HFFc6 (cell line): ENCODE measurements at regions not wholly inside any gene's neighbourhood (a gene's known extent, or its start where the extent isn't known, plus 50 kb on each side); places are given as distances from the start of the nearest gene placed in this dataset.

Experiments used
- DNase-seq: peaks from one replicate; pipeline ENCODE4 v3.0.0-alpha.2; 2018
- H3K27ac Mint-ChIP-seq: 2 replicates; pipeline ENCODE4 v1.8.0; 2020; ENCODE audit warnings: mild to moderate bottlenecking, mixed read lengths
- H3K27me3 Mint-ChIP-seq: 2 replicates; pipeline ENCODE4 v1.8.0; 2021; ENCODE audit warnings: mild to moderate bottlenecking, moderate library complexity, mixed read lengths; ENCODE audit not compliant: insufficient read depth
- H3K36me3 Mint-ChIP-seq: 2 replicates; pipeline ENCODE4 v1.8.0; 2021; ENCODE audit warnings: low read depth, mixed read lengths
- H3K4me1 Mint-ChIP-seq: 2 replicates; pipeline ENCODE4 v1.8.0; 2020; ENCODE audit warnings: low read depth, mixed read lengths
- H3K4me3 Mint-ChIP-seq: 2 replicates; pipeline ENCODE4 v1.8.0; 2020; ENCODE audit warnings: mild to moderate bottlenecking, moderate library complexity, mixed read lengths
- H3K9me3 Mint-ChIP-seq: 2 replicates; pipeline ENCODE4 v1.8.0; 2020; ENCODE audit warnings: mild to moderate bottlenecking, mixed read lengths
- CTCF ChIP-seq: fragments of 200-600 bp; sonication (generic); IDR thresholded peaks from 2 replicates; pipeline ENCODE4 v1.5.0; 2021; ENCODE audit warnings: antibody characterized with exemption, mild to moderate bottlenecking

- no peak for DNase-seq
- H3K27me3 Mint-ChIP-seq = peaks cover 18% of the 10 kb centered on the region
- peaks cover 46% of the 10 kb centered on the region for H3K36me3 Mint-ChIP-seq
- TF ChIP-seq CTCF = peak; percentile 67
- H3K27ac Mint-ChIP-seq = peak overlapping the region; percentile 57
- H3K4me1 Mint-ChIP-seq = peaks cover 66% of the 10 kb centered on the region
- no peaks in the 10 kb centered on the region for H3K9me3 Mint-ChIP-seq
- H3K4me3 Mint-ChIP-seq = no peak overlapping the region; the same call in 1 of the 2 replicates
These were observed 213.6 kb downstream of the GLI2 start for GRCh38 chr2:120949027-120949956.

- H3K4me3 Mint-ChIP-seq = peak overlapping the region; percentile 7; the same call in 1 of the 2 replicates
- H3K27me3 Mint-ChIP-seq = peaks cover 18% of the 10 kb centered on the region
- no peaks in the 10 kb centered on the region for H3K9me3 Mint-ChIP-seq
- H3K27ac Mint-ChIP-seq = peak overlapping the region; percentile 30; the same call in 1 of the 2 replicates
- H3K36me3 Mint-ChIP-seq = peaks cover 47% of the 10 kb centered on the region
- peaks cover 58% of the 10 kb centered on the region for H3K4me1 Mint-ChIP-seq
- TF ChIP-seq CTCF = no peak
- no peak for DNase-seq
These were observed 214.4 kb downstream of the GLI2 start for GRCh38 chr2:120949957-120950590.

- Mint-ChIP-seq H3K36me3 (peaks cover 36% of the 10 kb centered on the region), H3K4me3 (no peak overlapping the region), H3K27ac (peak overlapping the region; percentile 55; the same call in 1 of the 2 replicates), H3K27me3 (peaks cover 20% of the 10 kb centered on the region), H3K9me3 (no peaks in the 10 kb centered on the region; the same call in 1 of the 2 replicates), H3K4me1 (peaks cover 53% of the 10 kb centered on the region)
- no peak for DNase-seq
- TF ChIP-seq CTCF = no peak
These were observed 216.0 kb downstream of the GLI2 start for GRCh38 chr2:120951693-120952092.

GRCh38 chr2:120952318-120952717, 216.7 kb downstream of the GLI2 start:
- Mint-ChIP-seq H3K9me3 (no peaks in the 10 kb centered on the region; the same call in 1 of the 2 replicates), H3K27ac (peak overlapping the region; percentile 70; the same call in 1 of the 2 replicates), H3K36me3 (peaks cover 39% of the 10 kb centered on the region), H3K4me1 (peaks cover 52% of the 10 kb centered on the region), H3K27me3 (peaks cover 16% of the 10 kb centered on the region), H3K4me3 (no peak overlapping the region)
- no peak for TF ChIP-seq CTCF
- DNase-seq = peak; percentile 41

- peak overlapping the region; percentile 21; the same call in 1 of the 2 replicates for H3K4me3 Mint-ChIP-seq
- TF ChIP-seq CTCF = no peak
- H3K36me3 Mint-ChIP-seq = peaks cover 46% of the 10 kb centered on the region
- H3K9me3 Mint-ChIP-seq = no peaks in the 10 kb centered on the region; the same call in 1 of the 2 replicates
- H3K27ac Mint-ChIP-seq = peak overlapping the region; percentile 70; the same call in 1 of the 2 replicates
- peaks cover 20% of the 10 kb centered on the region for H3K27me3 Mint-ChIP-seq
- H3K4me1 Mint-ChIP-seq = peaks cover 52% of the 10 kb centered on the region
- no peak for DNase-seq
These were observed 217.5 kb downstream of the GLI2 start for GRCh38 chr2:120953066-120953756.
